Colon (tissue), 2 donors: ENCODE measurements at regions not wholly inside any gene's neighbourhood (a gene's known extent, or its start where the extent isn't known, plus 50 kb on each side); places are given as distances from the start of the nearest gene placed in this dataset.
"Not testable (repeated sequence)": the region's sequence is repeated elsewhere in the genome, so short reads cannot be mapped to it uniquely, and the experiment has no call there.

Experiments
- FAIRE-seq: peaks from 2 replicates; lab custom pipeline; 2012; peaks lifted over from hg19 to GRCh38; lab: Jason Lieb, UNC
- donor health status: control.
- donor health status: control.

DNA sequence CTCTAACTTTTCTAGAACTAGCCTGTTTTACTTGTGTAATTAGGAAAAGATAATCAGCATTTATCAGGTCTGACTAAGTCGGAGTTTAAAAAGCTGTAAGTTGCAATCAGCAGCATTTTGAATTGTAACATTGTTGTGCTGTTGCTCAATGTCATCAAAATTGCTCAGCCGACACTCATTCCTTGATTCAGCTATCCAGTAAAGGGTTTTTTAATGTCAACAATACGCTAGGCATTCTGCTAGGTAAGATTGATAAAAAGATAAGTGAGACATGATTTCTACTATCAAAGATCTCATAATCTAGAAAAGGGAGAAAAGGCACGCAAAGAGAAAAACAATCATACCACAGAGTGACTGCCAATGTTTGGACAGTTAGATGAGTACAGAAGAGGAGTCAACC is 327.1 kb upstream of the CDH2 start:
- no peak for FAIRE-seq

DNA sequence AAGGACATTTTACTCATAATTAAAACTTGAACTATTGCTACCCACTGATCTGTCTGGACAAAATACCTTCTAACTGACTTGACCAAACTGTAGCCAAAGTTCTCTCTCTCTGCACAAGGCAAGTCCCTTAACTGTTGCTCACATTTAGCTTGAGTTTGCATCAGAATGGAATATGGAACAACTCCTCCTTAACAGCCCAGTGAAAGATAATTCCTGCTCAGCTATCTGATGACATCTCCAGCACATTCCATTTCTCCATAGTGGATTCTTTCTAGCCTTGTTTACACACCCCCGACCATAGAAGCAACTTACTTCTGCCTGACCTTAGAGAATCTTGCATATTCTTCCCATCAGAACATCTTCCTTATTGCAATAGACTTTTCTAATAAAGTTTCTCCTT is 317.2 kb upstream of the CDH2 start:
- FAIRE-seq = no peak

DNA sequence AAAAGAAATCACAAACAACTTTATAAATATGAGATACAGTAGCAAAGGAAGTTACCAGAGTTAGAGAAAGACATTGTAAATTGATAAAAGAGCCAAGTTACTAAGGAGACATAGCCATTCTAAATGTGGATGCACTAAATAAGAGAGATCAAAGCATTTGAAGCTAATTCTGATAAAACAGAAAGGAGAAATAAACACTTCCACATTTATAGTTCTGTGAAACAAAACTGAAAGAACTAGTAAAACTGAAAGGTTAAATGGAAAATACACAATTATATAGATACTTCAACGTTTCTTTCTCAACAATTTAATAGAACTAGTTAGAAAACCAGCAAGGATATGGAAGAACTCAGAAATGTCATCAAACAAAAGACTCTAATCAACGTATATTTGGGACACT is 309.0 kb upstream of the CDH2 start:
- FAIRE-seq = no peak

DNA sequence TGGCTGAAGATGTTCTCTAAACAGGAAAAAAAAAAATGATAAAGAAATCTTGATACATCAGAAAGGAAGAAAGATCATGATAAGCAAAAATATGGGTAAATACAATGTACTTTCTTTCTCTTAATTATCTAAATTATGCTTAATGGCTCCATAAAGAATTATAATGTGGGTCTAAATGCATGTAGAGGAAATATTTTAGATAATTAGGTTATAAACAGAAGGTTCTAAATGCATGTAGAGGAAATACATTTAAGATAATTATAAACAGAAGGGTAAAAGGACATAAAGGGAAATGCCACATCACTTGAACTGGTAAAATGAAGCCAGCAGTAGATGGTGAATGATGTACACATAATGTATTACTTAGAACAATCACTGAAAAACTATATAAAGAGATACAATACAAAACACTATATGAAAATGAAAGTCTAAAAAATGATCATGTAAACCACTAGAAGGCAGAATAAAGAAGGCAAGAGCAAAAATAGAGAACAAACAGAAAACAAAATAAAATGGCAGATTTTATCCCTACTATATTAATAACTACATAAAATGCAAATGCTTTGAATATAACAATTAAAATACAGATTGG is 308.4 kb upstream of the CDH2 start:
- no peak for FAIRE-seq

DNA sequence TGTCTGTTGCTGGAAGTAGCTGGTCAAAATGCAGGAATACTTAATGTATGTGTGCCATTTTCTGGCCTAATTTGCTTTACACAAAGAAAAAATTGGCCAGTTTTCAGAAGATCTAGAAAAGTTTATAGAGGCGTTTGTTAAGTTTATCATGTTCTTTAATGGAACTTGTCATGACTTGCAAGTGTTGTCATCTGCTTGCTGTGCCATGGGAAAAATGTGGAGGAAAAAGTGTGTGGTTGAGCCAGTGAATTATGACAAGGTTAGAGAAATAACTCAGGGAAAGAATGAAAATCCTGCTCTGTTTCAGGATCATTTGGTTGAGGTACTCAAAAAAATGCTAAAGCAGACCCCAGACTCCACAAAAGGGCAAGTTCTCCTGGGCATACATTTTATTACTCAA is 301.6 kb upstream of the CDH2 start:
- no peak for FAIRE-seq

DNA sequence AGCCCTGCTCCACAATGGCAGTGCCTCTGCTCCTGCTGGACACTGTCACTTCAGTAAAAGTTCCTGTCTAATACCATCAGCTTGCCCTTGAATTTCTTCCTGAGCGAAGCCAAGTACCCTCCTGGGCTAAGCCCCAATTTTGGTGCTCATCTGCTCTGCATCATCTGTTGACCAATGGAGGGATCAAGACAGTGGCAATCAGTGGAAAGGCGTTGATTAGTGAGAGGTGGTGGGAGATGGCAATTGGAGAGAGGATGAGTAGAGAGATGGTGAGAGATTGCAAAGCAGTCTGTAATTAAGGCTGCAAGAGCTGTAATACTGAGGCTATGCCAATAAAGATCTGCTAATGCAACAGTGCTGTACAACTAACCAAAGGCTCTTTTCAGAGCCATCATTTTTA is 299.4 kb upstream of the CDH2 start:
- FAIRE-seq = no peak

DNA sequence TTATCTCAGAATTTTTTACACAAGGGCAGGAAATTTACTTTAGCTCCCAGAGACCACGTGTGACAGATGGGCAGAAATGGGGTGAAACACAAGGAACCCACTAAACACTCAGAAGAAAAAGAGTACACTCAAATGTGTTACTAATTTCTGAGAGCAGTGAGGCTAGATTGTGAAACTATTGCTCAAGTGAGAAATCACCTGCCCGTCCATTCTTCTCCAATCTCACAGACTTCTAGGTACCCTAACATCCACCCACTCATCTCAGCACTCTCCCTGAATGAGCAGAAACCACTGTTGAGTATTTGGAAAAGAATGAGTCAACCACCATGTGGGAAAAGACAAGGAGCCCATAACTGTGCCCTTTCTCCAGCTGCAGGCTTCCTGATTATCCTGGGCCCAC is 293.0 kb upstream of the CDH2 start:
- no peak for FAIRE-seq

DNA sequence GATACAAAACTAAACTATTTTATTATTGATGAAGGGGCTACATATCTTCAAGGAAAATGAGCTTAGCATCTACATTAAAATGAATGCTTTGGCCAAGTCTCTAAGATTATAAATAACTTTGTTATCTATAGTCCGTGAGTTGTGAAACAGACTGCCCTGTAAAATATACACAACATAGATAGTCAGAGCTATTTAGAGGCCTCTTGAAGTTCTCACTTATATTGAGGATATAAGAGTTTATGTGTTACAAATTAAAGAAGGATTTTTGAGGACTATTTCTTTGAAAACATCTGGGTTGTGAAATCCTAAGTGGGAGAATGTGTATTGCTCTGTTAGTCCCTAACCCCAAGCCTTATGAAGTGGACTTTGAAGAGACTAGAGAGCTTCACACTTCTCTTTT is 292.0 kb upstream of the CDH2 start:
- FAIRE-seq = no peak

DNA sequence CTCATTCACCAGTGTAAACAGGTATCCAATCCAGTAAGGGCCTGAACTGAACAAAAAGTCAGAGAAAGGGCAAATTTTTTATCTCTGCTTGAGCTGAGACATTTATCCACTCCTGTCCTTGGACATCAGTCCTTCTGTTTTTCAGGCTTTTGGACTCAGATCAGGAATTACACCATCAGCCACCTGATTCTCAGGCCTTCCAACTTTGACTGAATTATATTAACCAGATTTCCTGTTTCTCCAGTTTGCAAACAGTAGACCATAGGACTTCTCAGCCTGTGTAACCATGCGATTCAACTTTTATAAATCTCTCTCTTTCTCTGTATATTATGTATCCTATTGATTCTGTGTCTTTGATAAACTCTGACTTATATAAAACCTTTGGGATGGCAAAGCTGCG is 289.3 kb upstream of the CDH2 start:
- no peak for FAIRE-seq

DNA sequence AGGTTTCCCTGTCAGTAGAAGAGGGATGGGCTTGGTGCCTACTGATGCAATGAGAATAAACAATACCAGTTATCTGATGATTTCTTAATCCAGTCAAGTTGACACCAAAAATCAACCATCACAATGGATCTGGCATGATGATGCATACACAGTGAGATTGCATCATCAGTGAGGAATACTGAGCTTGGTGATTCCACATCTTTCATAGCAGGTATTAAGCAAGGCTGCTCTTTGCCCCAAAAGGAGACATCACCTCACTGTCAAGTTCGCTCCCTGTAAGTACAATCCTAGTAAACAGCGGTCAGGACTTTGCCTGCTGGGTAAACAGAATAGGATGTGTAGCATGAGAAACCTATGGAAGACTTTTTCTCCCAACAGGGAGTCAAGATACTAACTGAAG is 282.7 kb upstream of the CDH2 start:
- FAIRE-seq = no peak

DNA sequence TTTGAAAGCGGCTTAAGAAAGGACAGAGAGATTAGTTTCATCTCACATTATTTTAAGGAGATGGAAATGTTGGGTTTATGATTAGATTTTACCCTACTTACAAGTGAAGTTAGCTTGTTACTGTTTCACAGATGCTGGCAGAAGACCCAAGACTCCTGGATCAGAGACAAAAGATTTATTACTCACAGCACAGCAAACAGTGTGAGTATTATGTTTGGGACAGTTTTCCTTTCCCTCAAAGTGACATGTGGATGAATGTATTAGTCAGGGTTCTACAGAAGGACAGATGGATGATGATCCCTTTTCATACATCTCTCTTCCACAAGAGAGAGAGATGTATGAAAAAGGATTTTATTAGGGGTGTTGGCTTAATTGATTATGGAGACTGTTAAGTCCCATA is 281.8 kb upstream of the CDH2 start:
- no peak for FAIRE-seq

DNA sequence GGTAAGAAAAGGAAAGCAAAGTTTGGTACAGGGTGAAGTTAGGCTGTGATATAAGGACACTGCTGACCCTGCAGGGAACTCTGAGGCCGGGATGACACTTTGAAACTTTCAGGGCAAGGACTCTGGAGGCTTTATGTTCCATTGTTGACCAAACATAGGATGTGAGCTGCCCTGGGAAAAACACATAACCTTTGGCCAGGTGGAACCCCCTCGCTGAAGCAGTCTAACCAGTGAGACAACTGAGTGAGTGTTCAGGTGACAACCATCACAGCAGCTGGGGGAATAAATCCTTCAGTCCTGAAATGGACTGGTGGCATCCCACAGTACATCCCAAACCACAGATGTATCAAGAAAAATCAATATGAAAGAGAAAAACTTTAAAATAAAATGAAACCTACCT is 280.9 kb upstream of the CDH2 start:
- FAIRE-seq = no peak

DNA sequence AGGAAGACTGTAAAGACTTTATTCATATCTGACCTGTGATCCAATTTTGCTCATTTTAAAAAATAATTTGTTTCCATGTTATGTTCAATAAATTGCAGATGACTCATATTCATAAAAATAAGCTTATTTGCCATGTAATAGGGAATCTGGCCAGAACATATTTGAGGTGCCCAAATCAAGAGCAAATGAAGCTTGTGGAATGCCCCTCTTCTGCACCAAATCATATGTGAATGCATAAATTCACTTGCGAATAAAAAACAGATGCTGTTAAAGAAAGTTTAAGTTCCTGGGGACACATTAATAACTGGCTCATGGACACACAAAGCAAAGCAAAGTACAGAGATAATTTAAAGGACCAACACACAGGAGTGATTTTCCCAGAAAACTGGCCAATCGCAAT is 279.0 kb upstream of the CDH2 start:
- no peak for FAIRE-seq

DNA sequence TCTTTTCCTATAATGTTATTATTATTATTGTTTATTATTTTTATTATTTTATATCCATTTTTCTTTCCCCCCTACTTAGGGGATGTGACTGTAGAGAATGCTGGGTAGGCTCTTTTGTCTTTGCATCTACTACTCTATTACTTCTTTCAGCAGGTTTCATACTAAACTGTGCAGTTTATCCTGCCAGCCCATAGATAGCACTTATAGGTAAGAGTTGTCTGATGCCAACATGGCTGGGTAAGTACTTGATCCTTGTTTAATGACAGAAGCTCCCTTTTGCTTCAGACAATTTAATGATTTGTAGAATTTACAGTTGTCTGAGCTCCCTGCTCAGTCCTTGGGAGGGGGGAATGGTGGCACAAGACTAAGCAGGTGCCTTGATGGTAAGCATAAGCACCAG is 262.9 kb upstream of the CDH2 start:
- no peak for FAIRE-seq

DNA sequence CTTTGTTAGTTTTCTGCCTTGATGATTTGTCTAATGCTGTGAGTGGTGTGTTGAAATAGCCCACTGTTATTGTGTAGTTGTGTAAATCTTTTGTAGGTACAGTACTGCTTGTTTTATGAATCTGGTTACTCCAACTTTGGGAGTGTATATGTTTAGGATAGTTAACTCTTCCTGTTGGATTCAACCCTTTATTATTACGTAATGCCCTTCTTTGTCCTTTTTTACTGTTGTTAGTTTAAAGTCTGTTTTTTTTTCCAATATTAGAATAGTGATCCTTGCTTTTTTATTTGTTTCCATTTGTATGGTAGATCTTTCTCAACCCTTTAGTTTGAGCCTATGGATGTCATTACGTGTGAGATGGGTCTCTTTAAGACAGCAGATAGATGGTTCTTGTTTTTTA is 261.5 kb upstream of the CDH2 start:
- no peak for FAIRE-seq

DNA sequence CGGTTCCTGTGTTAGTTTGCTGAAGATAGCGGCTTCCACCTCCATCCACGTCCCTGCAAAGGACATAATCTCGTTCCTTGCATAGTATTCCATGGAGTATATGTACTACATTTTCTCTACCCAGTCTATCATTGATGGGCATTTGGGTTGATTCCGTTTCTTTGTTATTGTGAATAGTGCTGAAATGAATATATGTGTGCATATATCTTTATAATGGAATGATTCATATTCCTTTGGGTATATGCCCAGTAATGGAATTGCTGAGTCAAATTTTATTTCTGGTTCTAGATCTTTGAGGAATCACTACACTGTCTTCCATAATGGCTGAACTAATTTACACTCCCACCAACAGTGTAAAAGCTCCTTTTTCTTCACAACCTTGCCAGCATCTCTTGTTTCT is 255.4 kb upstream of the CDH2 start:
- no peak for FAIRE-seq

DNA sequence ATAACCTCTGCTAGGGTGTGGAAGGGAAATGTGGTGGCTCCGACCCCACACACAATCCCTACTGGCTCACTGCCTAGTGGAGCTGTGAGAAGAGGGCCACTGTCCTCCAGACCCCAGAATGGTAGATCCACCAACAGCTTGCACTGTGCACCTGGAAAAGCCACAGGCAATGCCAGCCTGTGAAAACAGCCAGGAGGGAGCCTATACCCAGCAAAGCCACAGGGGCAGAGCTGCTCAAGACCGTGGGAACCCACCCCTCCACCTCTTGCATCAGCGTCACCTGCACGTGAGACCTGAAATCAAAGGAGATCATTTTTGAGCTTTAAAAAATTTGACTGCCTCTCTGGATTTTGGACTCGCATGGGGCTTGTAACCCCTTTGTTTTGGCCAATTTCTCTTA is 249.0 kb upstream of the CDH2 start:
- no peak for FAIRE-seq

DNA sequence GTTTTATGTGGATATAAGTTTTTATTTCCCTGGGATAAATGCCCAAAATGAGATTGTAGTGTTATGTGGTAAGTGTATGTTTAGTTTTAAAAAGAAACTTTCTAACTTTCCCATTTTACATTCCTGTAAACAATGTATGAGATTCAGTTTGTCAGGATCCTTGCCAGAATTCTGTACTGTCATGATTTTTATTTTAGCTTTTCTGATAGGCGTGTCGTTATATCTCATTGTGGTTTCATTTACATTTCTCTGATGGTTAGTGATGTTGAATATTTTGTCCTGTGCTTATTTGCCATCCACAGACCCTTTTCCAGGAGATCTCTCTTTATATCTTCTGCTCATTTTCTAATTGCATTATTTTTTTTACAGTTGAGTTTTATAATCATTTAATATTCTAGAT is 245.6 kb upstream of the CDH2 start:
- no peak for FAIRE-seq

DNA sequence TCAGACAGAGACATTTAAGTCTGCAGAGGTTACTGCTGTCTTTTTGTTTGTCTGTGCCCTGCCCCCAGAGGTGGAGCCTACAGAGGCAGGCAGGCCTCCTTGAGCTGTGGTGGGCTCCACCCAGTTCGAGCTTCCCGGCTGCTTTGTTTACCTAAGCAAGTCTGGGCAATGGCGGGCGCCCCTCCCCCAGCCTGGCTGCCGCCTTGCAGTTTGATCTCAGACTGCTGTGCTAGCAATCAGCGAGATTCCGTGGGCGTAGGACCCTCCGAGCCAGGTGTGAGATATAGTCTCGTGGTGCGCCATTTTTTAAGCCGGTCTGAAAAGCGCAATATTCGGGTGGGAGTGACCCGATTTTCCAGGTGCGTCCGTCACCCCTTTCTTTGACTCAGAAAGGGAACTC is 245.0 kb upstream of the CDH2 start:
- FAIRE-seq = not testable (repeated sequence)

DNA sequence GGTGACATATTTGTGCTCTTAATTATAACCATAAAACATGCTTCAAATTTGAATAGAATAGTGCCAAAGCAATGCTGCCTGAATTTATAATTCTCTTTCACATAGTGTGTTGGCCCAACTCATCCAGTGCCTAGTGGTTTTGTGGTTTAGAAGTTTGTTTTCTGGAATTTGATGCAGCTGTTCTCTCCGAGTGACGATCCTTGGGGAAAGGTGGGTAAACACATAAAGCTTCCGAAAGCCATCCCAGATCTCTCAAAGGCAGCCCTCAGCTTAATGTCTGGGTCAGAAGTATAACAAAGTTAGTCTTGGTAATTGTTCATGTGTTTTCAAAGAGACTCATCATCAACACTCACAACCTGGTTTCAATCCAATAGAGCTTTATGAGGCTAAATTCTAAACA is 235.6 kb upstream of the CDH2 start:
- FAIRE-seq = no peak

DNA sequence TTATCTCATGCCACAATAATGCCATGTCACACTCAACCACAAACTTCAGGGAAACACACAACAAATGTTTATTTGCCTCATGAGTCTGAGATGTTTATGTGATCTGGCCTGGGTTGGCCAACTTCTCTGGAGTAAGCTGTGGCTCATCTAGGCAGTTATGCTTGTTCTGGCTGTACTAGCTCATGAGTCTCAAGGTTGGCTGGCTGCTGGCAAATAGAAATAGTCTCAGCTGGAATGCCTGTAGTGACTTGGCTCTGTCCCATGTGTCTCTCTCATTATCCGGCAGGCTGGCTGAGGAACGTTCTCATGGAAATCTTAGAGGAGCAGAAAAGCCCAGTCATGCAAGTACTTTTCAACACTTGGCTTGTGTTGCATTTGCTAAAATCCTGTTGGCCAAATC is 234.9 kb upstream of the CDH2 start:
- FAIRE-seq = no peak

DNA sequence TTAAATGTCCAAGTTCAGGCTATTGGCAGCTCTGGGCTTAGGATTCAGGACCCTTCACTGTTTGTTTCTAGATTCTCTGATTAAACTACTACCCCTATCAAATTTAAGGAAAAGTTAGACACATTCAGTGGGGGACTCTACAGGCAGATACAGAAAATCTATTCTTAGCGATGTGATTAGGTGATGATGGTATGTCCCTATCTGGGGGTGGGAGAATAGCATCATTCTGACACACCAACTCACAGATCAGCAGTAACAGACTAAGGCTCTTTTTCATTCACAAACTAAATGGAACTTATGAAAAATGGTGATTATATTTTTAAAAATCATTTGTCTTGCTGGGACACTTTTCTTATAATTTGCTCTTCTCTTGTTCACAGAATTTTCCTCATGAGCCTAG is 232.9 kb upstream of the CDH2 start:
- FAIRE-seq = no peak

DNA sequence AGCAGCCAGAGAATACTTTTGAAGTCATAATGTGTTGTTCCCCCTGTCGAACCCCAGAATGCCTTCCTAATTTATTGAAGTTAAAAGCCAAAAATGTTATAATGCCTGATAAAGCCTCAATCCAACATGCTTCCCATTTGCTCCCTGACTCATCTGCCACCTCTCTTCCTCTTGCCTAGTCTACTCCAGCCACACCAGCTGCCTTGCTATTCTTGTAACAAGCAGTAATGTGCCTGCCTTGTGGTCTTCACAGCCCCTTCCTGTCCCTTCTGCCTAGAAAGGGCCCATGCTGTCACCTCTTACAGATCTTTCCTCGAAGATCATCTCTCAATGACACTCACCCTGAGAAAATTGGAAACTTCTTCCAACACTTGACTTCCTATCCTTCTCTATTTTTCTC is 231.6 kb upstream of the CDH2 start:
- no peak for FAIRE-seq

DNA sequence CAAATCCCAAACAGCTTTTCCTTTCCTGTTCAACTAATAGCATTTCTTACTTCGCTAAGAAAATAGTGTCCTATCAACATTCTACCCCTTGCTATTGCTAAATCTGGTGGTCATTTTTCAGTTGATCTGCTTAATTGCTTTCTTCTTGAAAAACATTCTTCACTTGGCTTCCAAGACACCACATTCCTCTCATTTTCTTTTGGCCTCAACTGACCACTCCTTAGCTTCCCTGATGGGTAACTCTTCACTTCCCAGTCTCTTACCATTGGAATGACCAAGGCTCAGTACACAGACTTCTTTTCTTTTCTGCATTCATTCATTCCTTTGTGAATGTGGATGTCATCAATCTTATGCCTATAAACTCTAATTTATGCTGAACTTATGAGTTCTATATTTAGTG is 230.8 kb upstream of the CDH2 start:
- FAIRE-seq = no peak

DNA sequence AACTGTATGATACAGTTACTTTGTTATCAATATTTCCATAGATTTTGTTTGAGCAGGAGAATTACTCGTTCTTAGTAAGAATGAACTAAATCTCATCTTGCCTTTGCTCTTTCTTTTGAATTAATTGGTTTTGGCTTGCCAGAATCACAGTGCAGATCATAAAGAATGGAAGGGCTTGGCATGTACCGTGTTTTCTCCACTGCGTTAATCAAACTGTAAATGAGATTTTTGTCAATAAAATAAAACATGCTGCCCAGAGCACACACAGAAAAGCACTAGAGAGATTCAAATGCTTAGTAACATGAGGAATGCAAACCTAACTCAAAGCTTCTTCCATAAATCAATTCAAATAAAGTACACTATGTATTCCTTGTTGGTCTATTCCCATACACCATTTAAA is 229.6 kb upstream of the CDH2 start:
- FAIRE-seq = no peak
